ENCODE measurements at regions not wholly inside any gene's neighbourhood (a gene's known extent, or its start where the extent isn't known, plus 50 kb on each side); places are given as distances from the start of the nearest gene placed in this dataset.

- Mint-ChIP-seq H3K9me3 (peaks cover 0 to 5% (median 4%) of the 10 kb centered on the region in 7 donors), H3K4me1 (no peaks in the 10 kb centered on the region), H3K36me3 (no peaks in the 10 kb centered on the region), H3K27me3 (ENCODE audit: low read depth in 3 of 3) (peaks cover 0 to 1% (median 0%) of the 10 kb centered on the region in 3 donors), H3K27ac (no peak overlapping the region), H3K4me3 (no peak overlapping the region)
- Histone ChIP-seq H3K27me3 (ENCODE audit: control insufficient read depth in 2 of 2, insufficient read depth in 2 of 2, low read length in 2 of 2) (no peaks in the 10 kb centered on the region), H2AFZ (ENCODE audit: insufficient read depth, low read depth, low read length, poor library complexity, severe bottlenecking) (no peak overlapping the region), H3K9ac (ENCODE audit: insufficient read depth, low read length, poor library complexity, severe bottlenecking) (no peak overlapping the region), H3K4me2 (replicated peaks; ENCODE audit: extremely low read depth, low read length, poor library complexity, severe bottlenecking) (no peak overlapping the region), H3K4me1 (ENCODE audit: control insufficient read depth in 1 of 2, insufficient read depth in 2 of 2, low read length in 2 of 2) (no peaks in the 10 kb centered on the region), H3K9me3 (replicated peaks in 1 of 2; ENCODE audit: control insufficient read depth in 1 of 2, insufficient read depth in 1 of 2, low read length in 2 of 2) (no peaks in the 10 kb centered on the region), H3K27ac (ENCODE audit: low read depth in 1 of 2, low read length in 2 of 2) (no peak overlapping the region), H3K79me2 (ENCODE audit: insufficient read depth, low read length) (no peaks in the 10 kb centered on the region), H3K4me3 (replicated peaks in 1 of 3; ENCODE audit: low read depth in 2 of 3, low read length in 3 of 3) (no peak overlapping the region), H3K36me3 (replicated peaks in 1 of 2; ENCODE audit: control insufficient read depth in 1 of 2, insufficient read depth in 2 of 2, low read length in 2 of 2) (no peaks in the 10 kb centered on the region), H4K20me1 (ENCODE audit: insufficient read depth, low read length) (no peaks in the 10 kb centered on the region)
- no peak for TF ChIP-seq CTCF (IDR thresholded peaks at IDR 0.05)
- no peak for DNase-seq
- intact Hi-C loops (cut with micrococcal nuclease), result no loop called here
- WGBS (ENCODE audit: insufficient coverage), result no CpG with 5 or more reads among the region's 1 CpG
These were observed 209.8 kb upstream of the PRMT6 start for GRCh38 chr1:106846656-106847055.

GRCh38 chr1:106861110-106861509 is 195.4 kb upstream of the PRMT6 start:
- H3K4me3 ChIP-seq (replicated peaks in 1 of 3; ENCODE audit: low read depth in 2 of 3, low read length in 3 of 3), result no peak overlapping the region
- no peak overlapping the region for H2AFZ ChIP-seq (ENCODE audit: insufficient read depth, low read depth, low read length, poor library complexity, severe bottlenecking)
- DNase-seq, result no peak
- Mint-ChIP-seq H3K27me3 (ENCODE audit: low read depth in 3 of 3) (no peaks in the 10 kb centered on the region), H3K4me1 (no peaks in the 10 kb centered on the region), H3K4me3 (no peak overlapping the region), H3K27ac (no peak overlapping the region), H3K9me3 (peaks cover 4 to 12% (median 6%) of the 10 kb centered on the region in 7 donors), H3K36me3 (no peaks in the 10 kb centered on the region)
- intact Hi-C loops (cut with micrococcal nuclease), result no loop called here
- no peaks in the 10 kb centered on the region for H3K4me1 ChIP-seq (ENCODE audit: control insufficient read depth in 1 of 2, insufficient read depth in 2 of 2, low read length in 2 of 2)
- TF ChIP-seq CTCF (IDR thresholded peaks at IDR 0.05), result no peak
- no peak overlapping the region for H3K4me2 ChIP-seq (replicated peaks; ENCODE audit: extremely low read depth, low read length, poor library complexity, severe bottlenecking)
- no peak overlapping the region for H3K27ac ChIP-seq (ENCODE audit: low read depth in 1 of 2, low read length in 2 of 2)
- H3K36me3 ChIP-seq (replicated peaks in 1 of 2; ENCODE audit: control insufficient read depth in 1 of 2, insufficient read depth in 2 of 2, low read length in 2 of 2), result no peaks in the 10 kb centered on the region
- no peaks in the 10 kb centered on the region for H4K20me1 ChIP-seq (ENCODE audit: insufficient read depth, low read length)
- no peaks in the 10 kb centered on the region for H3K9me3 ChIP-seq (replicated peaks in 1 of 2; ENCODE audit: control insufficient read depth in 1 of 2, insufficient read depth in 1 of 2, low read length in 2 of 2)
- no peak overlapping the region for H3K9ac ChIP-seq (ENCODE audit: insufficient read depth, low read length, poor library complexity, severe bottlenecking)
- no peaks in the 10 kb centered on the region for H3K79me2 ChIP-seq (ENCODE audit: insufficient read depth, low read length)
- H3K27me3 ChIP-seq (ENCODE audit: control insufficient read depth in 2 of 2, insufficient read depth in 2 of 2, low read length in 2 of 2), result no peaks in the 10 kb centered on the region
